AG09319 (cell line): ENCODE measurements at regions not wholly inside any gene's neighbourhood (a gene's known extent, or its start where the extent isn't known, plus 50 kb on each side); places are given as distances from the start of the nearest gene placed in this dataset.
A peak's percentile ranks its signal among the peaks of the same experiment; 100 is the strongest.

Experiments
- DNase-seq: peaks from one replicate; pipeline ENCODE4 v3.0.0-alpha.2; 2010; ENCODE audit warnings: low read depth; ENCODE audit errors: extremely low read depth
- TF ChIP-seq, protein P1 (sequence below): IDR thresholded peaks from 2 replicates; pipeline ENCODE4 v1.5.1; 2011; ENCODE audit warnings: low read depth, mild to moderate bottlenecking, inconsistent platforms, low read length, moderate library complexity

DNA sequence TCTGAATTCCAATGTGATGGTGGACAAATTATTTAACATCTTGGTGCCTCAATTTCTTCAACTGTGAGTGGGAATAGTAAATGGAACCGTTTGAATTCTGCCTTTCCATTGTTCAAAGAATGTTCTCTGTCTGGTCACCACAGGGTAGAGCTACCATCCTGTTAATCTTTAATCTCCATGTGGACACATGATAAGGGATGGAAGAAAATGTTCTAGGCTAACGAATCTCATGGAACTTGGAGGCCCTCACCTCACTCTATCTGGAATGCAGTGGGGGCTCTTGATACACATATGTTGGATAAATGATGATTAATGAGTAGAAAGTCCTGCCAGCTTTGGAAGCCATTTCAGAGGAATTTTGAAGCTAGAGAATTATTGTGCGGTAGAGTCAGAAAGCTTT, 118.5 kb upstream of the HABP2 start:
- TF ChIP-seq, protein P1, sequence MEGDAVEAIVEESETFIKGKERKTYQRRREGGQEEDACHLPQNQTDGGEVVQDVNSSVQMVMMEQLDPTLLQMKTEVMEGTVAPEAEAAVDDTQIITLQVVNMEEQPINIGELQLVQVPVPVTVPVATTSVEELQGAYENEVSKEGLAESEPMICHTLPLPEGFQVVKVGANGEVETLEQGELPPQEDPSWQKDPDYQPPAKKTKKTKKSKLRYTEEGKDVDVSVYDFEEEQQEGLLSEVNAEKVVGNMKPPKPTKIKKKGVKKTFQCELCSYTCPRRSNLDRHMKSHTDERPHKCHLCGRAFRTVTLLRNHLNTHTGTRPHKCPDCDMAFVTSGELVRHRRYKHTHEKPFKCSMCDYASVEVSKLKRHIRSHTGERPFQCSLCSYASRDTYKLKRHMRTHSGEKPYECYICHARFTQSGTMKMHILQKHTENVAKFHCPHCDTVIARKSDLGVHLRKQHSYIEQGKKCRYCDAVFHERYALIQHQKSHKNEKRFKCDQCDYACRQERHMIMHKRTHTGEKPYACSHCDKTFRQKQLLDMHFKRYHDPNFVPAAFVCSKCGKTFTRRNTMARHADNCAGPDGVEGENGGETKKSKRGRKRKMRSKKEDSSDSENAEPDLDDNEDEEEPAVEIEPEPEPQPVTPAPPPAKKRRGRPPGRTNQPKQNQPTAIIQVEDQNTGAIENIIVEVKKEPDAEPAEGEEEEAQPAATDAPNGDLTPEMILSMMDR, result no peak
- DNase-seq, result no peak

GRCh38 chr10:113434950-113435349, 117.9 kb upstream of the HABP2 start:
- TF ChIP-seq, protein P1, result no peak
- DNase-seq, result no peak

DNA sequence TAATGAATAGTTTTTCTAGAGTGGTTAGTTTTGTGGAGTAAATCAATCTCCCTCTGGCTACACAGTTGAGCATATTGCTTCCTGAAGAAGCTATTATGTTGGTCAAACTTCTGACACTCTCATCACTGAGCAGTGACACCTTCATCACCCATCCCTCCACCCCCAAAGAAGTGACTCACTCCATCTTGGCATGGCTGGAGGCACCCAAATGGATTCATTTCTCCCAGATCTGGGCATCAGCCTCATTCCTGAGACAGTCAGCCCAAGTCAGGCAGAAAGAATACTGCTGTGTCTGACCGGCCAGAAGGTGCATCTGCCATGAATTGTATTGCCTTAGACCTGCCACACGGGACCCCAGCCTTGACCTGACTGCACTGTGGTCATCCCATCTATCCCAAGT, 117.0 kb upstream of the HABP2 start:
- TF ChIP-seq, protein P1, result no peak

DNA sequence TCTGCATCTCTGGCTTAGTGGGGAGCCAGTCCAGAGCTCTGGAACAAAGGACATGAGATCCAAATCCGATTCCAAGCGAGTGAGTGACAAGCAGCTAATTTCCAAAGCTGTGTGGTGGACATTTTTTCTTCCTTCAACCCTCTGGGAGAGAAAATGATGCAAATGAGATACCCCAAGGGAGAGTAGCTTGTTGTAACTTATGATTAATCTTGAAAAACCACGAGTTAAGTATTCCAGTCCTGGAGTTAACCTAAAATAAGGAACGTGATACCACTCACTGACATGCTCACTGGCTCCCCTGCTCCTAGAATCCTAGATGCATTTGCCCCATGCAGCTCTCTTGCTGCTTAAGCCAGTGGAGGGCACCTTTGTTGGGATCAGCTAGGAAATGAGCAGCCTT, 116.0 kb upstream of the HABP2 start:
- no peak for DNase-seq
- TF ChIP-seq, protein P1, result no peak

More for the DNA sequence above, 117.0 kb upstream of the HABP2 start:
- no peak for DNase-seq

DNA sequence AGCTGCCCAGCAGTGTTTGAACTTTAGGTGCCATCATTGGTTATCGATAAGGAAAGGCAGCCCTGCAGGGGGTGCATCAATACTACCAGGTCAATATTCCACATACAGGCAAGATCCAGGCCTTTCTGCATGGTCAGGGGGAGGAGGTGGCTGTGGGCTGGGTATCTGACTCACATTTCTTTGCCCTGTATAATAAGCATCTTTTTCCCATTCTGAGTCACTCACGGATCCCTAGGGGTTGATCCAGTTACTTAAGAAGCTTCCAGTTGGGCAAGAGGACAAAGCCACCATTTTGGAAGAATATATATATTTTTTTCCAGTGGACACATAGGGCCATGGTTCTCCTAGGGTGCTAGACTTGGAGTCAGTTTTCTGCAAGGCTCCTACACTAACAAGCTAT, 114.2 kb upstream of the HABP2 start:
- DNase-seq, result no peak
- TF ChIP-seq, protein P1, result no peak

GRCh38 chr10:113441220-113441619, 111.6 kb upstream of the HABP2 start:
- no peak for DNase-seq
- TF ChIP-seq, protein P1, result peak; percentile 46

DNA sequence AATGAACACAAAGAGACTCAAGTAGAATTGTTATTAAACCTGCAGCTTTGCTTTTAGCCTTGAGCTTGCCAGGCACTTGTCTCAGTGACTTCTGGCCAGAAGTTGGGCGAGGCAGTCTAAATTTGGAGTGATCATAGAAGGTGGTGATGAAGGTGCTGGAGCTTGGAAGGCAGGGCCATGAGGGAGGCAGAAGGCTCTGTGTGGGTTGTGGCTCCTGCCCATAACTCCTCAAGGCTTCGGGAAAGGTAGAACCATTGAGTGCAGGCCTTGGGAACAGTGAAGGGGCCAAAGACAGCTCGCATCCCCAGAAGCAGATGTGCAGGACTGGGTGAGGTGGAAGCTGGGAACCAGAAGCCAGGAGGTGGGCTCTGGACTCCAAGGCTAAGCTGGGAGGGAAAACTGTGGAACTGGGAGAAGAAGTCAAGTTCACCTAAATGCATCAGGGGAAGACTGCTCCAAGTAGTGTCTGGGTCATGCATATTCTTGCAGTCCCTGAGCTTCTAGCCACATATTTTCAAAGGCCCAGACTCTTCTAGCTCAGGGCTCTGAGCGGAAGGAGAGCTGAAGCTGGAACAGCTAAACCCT, 111.1 kb upstream of the HABP2 start:
- TF ChIP-seq, protein P1, result no peak
- DNase-seq, result no peak
